ENCODE measurements at regions not wholly inside any gene's neighbourhood (a gene's known extent, or its start where the extent isn't known, plus 50 kb on each side); places are given as distances from the start of the nearest gene placed in this dataset.

GRCh38 chr16:87202346-87202745, 114.8 kb downstream of the C16orf95 start:
- TF ChIP-seq CTCF (tag by site-specific recombination; IDR thresholded peaks at IDR 0.05) (no peak), ZBTB7A (tag by site-specific recombination; IDR thresholded peaks at IDR 0.05; ENCODE audit: low read depth) (no peak), ZNF292 (tag by site-specific recombination; IDR thresholded peaks at IDR 0.05; ENCODE audit: borderline replicate concordance, low read depth) (no peak), ZSCAN16 (tag by site-specific recombination; IDR thresholded peaks at IDR 0.05) (no peak)
- TF ChIP-seq, protein P1, sequence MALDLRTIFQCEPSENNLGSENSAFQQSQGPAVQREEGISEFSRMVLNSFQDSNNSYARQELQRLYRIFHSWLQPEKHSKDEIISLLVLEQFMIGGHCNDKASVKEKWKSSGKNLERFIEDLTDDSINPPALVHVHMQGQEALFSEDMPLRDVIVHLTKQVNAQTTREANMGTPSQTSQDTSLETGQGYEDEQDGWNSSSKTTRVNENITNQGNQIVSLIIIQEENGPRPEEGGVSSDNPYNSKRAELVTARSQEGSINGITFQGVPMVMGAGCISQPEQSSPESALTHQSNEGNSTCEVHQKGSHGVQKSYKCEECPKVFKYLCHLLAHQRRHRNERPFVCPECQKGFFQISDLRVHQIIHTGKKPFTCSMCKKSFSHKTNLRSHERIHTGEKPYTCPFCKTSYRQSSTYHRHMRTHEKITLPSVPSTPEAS (tag by site-specific recombination; IDR thresholded peaks at IDR 0.05) = no peak
- TF ChIP-seq, protein P2, sequence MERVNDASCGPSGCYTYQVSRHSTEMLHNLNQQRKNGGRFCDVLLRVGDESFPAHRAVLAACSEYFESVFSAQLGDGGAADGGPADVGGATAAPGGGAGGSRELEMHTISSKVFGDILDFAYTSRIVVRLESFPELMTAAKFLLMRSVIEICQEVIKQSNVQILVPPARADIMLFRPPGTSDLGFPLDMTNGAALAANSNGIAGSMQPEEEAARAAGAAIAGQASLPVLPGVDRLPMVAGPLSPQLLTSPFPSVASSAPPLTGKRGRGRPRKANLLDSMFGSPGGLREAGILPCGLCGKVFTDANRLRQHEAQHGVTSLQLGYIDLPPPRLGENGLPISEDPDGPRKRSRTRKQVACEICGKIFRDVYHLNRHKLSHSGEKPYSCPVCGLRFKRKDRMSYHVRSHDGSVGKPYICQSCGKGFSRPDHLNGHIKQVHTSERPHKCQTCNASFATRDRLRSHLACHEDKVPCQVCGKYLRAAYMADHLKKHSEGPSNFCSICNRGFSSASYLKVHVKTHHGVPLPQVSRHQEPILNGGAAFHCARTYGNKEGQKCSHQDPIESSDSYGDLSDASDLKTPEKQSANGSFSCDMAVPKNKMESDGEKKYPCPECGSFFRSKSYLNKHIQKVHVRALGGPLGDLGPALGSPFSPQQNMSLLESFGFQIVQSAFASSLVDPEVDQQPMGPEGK (tag by site-specific recombination; IDR thresholded peaks at IDR 0.05) = no peak
